A549 (cell line): ENCODE measurements at regions not wholly inside any gene's neighbourhood (a gene's known extent, or its start where the extent isn't known, plus 50 kb on each side); places are given as distances from the start of the nearest gene placed in this dataset.

Source experiments
- ATAC-seq, 2 experiments: fragments of 200-7000 bp in 1 of 2; fragments of >200 bp in 1 of 2; cut with Nextera tagmentation in 1 of 2; cut with Tn5 transposase in 1 of 2; 3 replicates each; pipeline versions ENCODE4 v1.8.0 to v1.9.1; 2018 to 2020; ENCODE audit warnings: mild to moderate bottlenecking in 1 of 2, moderate library complexity in 1 of 2
- CTCF ChIA-PET: fragments of 300-600 bp; sonication (Branson Sonifier 250); formaldehyde crosslinking; extraction: SDS; loops from one replicate; lab custom pipeline; 2021; ENCODE audit warnings: antibody characterized with exemption, inconsistent platforms; lab: Yijun Ruan, JAX
- POLR2A ChIA-PET: fragments of 350-600 bp; formaldehyde crosslinking; extraction: SDS; loops from one replicate; lab custom pipeline; 2021; ENCODE audit warnings: antibody characterized with exemption, inconsistent platforms; lab: Yijun Ruan, JAX
- DNase-seq, 2 experiments: peaks; one replicate each; pipeline versions ENCODE4 v3.0.0 to v3.0.0-alpha.2; 2011 to 2016; ENCODE audit warnings: low read depth in 1 of 2, low spot score in 1 of 2
- FAIRE-seq: peaks from 2 replicates; lab custom pipeline; 2011; peaks lifted over from hg19 to GRCh38; lab: Jason Lieb, UNC
- H3K27ac ChIP-seq, 2 experiments: fragments of >200 bp; sonication (Bioruptor Twin); formaldehyde crosslinking; 3 replicates each; pipeline ENCODE4 v1.5.1; 2016 to 2017
- H3K4me1 ChIP-seq: fragments of >200 bp; sonication (Bioruptor Twin); formaldehyde crosslinking; 3 replicates; pipeline ENCODE4 v1.6.1; 2016
- H3K4me2 ChIP-seq: fragments of >200 bp; sonication (Bioruptor Twin); formaldehyde crosslinking; 3 replicates; pipeline ENCODE4 v1.6.1; 2016
- H3K4me3 ChIP-seq: fragments of >200 bp; sonication (Bioruptor Twin); formaldehyde crosslinking; 3 replicates; pipeline ENCODE4 v1.5.1; 2016
- H3K9me3 ChIP-seq: fragments of >200 bp; sonication (Bioruptor Twin); formaldehyde crosslinking; 3 replicates; pipeline ENCODE4 v1.6.1; 2016
- BCL3 ChIP-seq: fragments of >200 bp; sonication (Bioruptor Twin); formaldehyde crosslinking; IDR thresholded peaks from 3 replicates; pipeline ENCODE4 v1.6.1; 2016
- CBX2 ChIP-seq: fragments of 200-600 bp; sonication (generic); IDR thresholded peaks from 2 replicates; pipeline ENCODE4 v1.6.1; 2016; ENCODE audit warnings: low read depth, mild to moderate bottlenecking, borderline replicate concordance
- CBX8 ChIP-seq: fragments of 200-600 bp; sonication (generic); IDR thresholded peaks from 2 replicates; pipeline ENCODE4 v1.6.1; 2016
- CEBPB ChIP-seq, 2 experiments: fragments of >200 bp in 1 of 2; sonication (Bioruptor Twin) in 1 of 2; formaldehyde crosslinking in 1 of 2; IDR thresholded peaks; 2 replicates each; pipeline ENCODE4 v1.6.1; 2012 to 2016
- CHD4 ChIP-seq: fragments of 200-600 bp; sonication (generic); IDR thresholded peaks from 2 replicates; pipeline ENCODE4 v1.6.1; 2016; ENCODE audit warnings: antibody characterized with exemption, mild to moderate bottlenecking, borderline replicate concordance
- EHF ChIP-seq: fragments of 250-450 bp; sonication (Bioruptor Pico); IDR thresholded peaks from 2 replicates; pipeline ENCODE4 v1.5.0; 2020; ENCODE audit warnings: mild to moderate bottlenecking
- EHMT2 ChIP-seq: fragments of 200-600 bp; sonication (generic); IDR thresholded peaks from 2 replicates; pipeline ENCODE4 v1.6.1; 2016; ENCODE audit warnings: antibody characterized with exemption, low read depth, mild to moderate bottlenecking, moderate library complexity
- ELK1 ChIP-seq: fragments of 150-350 bp; IDR thresholded peaks from 2 replicates; pipeline ENCODE4 v1.6.1; 2014; ENCODE audit warnings: low read depth, mild to moderate bottlenecking, low read length
- EP300 ChIP-seq, 2 experiments: fragments of >200 bp; sonication (Bioruptor Twin); formaldehyde crosslinking; IDR thresholded peaks; 2 replicates in 1 of 2; 3 replicates in 1 of 2; pipeline ENCODE4 v1.6.1; 2016 to 2017
- GATA3 ChIP-seq: IDR thresholded peaks from 2 replicates; pipeline ENCODE4 v1.6.1; 2012; ENCODE audit warnings: borderline replicate concordance
- HES2 ChIP-seq: fragments of >200 bp; sonication (Bioruptor Twin); formaldehyde crosslinking; IDR thresholded peaks from 2 replicates; pipeline ENCODE4 v1.6.1; 2016
- HOXA7 ChIP-seq: fragments of 250-450 bp; sonication (Bioruptor Pico); IDR thresholded peaks from 2 replicates; pipeline ENCODE4 v1.5.0; 2020; ENCODE audit warnings: mild to moderate bottlenecking, moderate library complexity
- HOXB13 ChIP-seq: fragments of 250-450 bp; sonication (Bioruptor Pico); IDR thresholded peaks from 2 replicates; pipeline ENCODE4 v1.5.0; 2020; ENCODE audit warnings: low read depth, mild to moderate bottlenecking, moderate library complexity
- JUN ChIP-seq, 2 experiments: fragments of >200 bp; sonication (Bioruptor Twin); formaldehyde crosslinking; IDR thresholded peaks; 2 replicates in 1 of 2; 3 replicates in 1 of 2; pipeline ENCODE4 v1.6.1; 2016 to 2017
- MAFK ChIP-seq: fragments of 450-650 bp; IDR thresholded peaks from 2 replicates; pipeline ENCODE4 v1.6.1; 2014; ENCODE audit not compliant: partially characterized antibody
- MAX ChIP-seq: IDR thresholded peaks from 2 replicates; pipeline ENCODE4 v1.6.1; 2012
- NFE2L2 ChIP-seq: fragments of 150-350 bp; conservative IDR thresholded peaks from 2 replicates; pipeline ENCODE4 v1.6.1; 2014; ENCODE audit warnings: low read length
- PHF8 ChIP-seq: fragments of 200-600 bp; sonication (generic); IDR thresholded peaks from 2 replicates; pipeline ENCODE4 v1.6.1; 2016; ENCODE audit warnings: low read depth, mild to moderate bottlenecking, antibody characterized with exemption, moderate library complexity, borderline replicate concordance
- RAD21 ChIP-seq, 2 experiments: fragments of >200 bp in 1 of 2; sonication (Bioruptor Twin) in 1 of 2; formaldehyde crosslinking in 1 of 2; IDR thresholded peaks in 1 of 2; conservative IDR thresholded peaks in 1 of 2; 2 replicates in 1 of 2; 3 replicates in 1 of 2; pipeline ENCODE4 v1.6.1; 2012 to 2018; ENCODE audit warnings: inconsistent platforms in 1 of 2
- RARB ChIP-seq: fragments of 250-450 bp; sonication (Bioruptor Pico); IDR thresholded peaks from 2 replicates; pipeline ENCODE4 v1.8.0; 2021; ENCODE audit warnings: mild to moderate bottlenecking, moderate library complexity
- SREBF2 ChIP-seq: fragments of 450-650 bp; IDR thresholded peaks from 2 replicates; pipeline ENCODE4 v1.6.1; 2014; ENCODE audit warnings: mild to moderate bottlenecking, moderate library complexity
- ZC3H11A ChIP-seq: fragments of 450-650 bp; IDR thresholded peaks from 2 replicates; pipeline ENCODE4 v1.6.1; 2014; ENCODE audit warnings: antibody characterized with exemption, mild to moderate bottlenecking
- ZFP36 ChIP-seq: fragments of 450-650 bp; IDR thresholded peaks from 2 replicates; pipeline ENCODE4 v1.6.1; 2014; ENCODE audit warnings: borderline replicate concordance; ENCODE audit not compliant: partially characterized antibody
- WGBS: methylation state at CpG from one replicate; pipeline ENCODE4 v1.1.6; 2017; ENCODE audit errors: missing lambda C conversion rate; 5-methylcytosine and 5-hydroxymethylcytosine counted together
- TF ChIP-seq, protein P1 (sequence below): fragments of 250-450 bp; sonication (Bioruptor Pico); IDR thresholded peaks from 2 replicates; pipeline ENCODE4 v1.5.0; 2021; ENCODE audit warnings: mild to moderate bottlenecking, moderate library complexity, borderline replicate concordance
- TF ChIP-seq, protein P2 (sequence below): fragments of 450-650 bp; IDR thresholded peaks from 2 replicates; pipeline ENCODE4 v1.6.1; 2014; ENCODE audit warnings: antibody characterized with exemption

- POLR2A ChIA-PET: no interaction called here
These were observed 57.9 kb upstream of the FST start for GRCh38 chr5:53422539-53422938.

GRCh38 chr5:53423724-53424123 lies 56.7 kb upstream of the FST start:
- CTCF ChIA-PET: interaction anchor here (1.7 kb wide), 1 partner anchor 252 kb away, joined by 5 read pairs; no protein-coding TSS in a partner anchor
- ATAC-seq (no peak), DNase-seq (no peak)
- TF ChIP-seq HES2: no peak
- TF ChIP-seq PHF8: no peak
- no peak for TF ChIP-seq SREBF2
- TF ChIP-seq ZFP36: no peak
- TF ChIP-seq, protein P1, sequence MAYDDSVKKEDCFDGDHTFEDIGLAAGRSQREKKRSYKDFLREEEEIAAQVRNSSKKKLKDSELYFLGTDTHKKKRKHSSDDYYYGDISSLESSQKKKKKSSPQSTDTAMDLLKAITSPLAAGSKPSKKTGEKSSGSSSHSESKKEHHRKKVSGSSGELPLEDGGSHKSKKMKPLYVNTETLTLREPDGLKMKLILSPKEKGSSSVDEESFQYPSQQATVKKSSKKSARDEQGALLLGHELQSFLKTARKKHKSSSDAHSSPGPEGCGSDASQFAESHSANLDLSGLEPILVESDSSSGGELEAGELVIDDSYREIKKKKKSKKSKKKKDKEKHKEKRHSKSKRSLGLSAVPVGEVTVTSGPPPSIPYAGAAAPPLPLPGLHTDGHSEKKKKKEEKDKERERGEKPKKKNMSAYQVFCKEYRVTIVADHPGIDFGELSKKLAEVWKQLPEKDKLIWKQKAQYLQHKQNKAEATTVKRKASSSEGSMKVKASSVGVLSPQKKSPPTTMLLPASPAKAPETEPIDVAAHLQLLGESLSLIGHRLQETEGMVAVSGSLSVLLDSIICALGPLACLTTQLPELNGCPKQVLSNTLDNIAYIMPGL (CRISPR knock-in tag): no peak
- no peak for TF ChIP-seq MAFK
- TF ChIP-seq EHF (CRISPR knock-in tag): no peak
- no peak for TF ChIP-seq CHD4
- TF ChIP-seq GATA3: no peak
- TF ChIP-seq RAD21 (conservative IDR thresholded peaks at IDR 0.05 in 1 of 2, IDR thresholded peaks at IDR 0.05 in 1 of 2): no peak
- TF ChIP-seq RARB: no peak
- no peak for TF ChIP-seq BCL3
- no peak for TF ChIP-seq NFE2L2
- TF ChIP-seq EHMT2: no peak
- TF ChIP-seq, all 56 proteins: peak for 0
- Histone ChIP-seq H3K9me3 (no peaks in the 10 kb centered on the region), H3K4me1 (peaks cover 14% of the 10 kb centered on the region), H3K4me2 (no peak overlapping the region), H3K4me3 (no peak overlapping the region), H3K27ac (peak overlapping the region in 1 of 2 experiments; percentile 34; a peak in 2 of 6 replicates)
- POLR2A ChIA-PET: no interaction called here
- 96% methylated on average over 1 of the region's 1 CpG for WGBS
- FAIRE-seq: no peak

More at GRCh38 chr5:53422539-53422938, 57.9 kb upstream of the FST start:
- FAIRE-seq: no peak
- no peak for TF ChIP-seq HOXA7 (CRISPR knock-in tag)
- no peak for TF ChIP-seq HOXB13 (CRISPR knock-in tag)
- no peak for TF ChIP-seq JUN (IDR thresholded peaks at IDR 0.05)
- no peak for TF ChIP-seq CBX2
- H3K9me3 ChIP-seq: no peaks in the 10 kb centered on the region
- WGBS: 87% methylated on average over 3 of the region's 3 CpGs
- H3K27ac ChIP-seq: peak overlapping the region; percentile 5 to 30; a peak in 4 of 6 replicates
- H3K4me2 ChIP-seq: no peak overlapping the region
- H3K4me3 ChIP-seq: no peak overlapping the region
- CTCF ChIA-PET: interaction anchor here (0.6 to 1.7 kb wide), 4 partner anchors 10 to 251 kb away, joined by 3 to 5 read pairs (median 4); no protein-coding TSS in a partner anchor
- no peak for ATAC-seq
- peaks cover 25% of the 10 kb centered on the region for H3K4me1 ChIP-seq
- DNase-seq: no peak

GRCh38 chr5:53424686-53425615 lies 55.5 kb upstream of the FST start:
- POLR2A ChIA-PET: no interaction called here
- peaks cover 11% of the 10 kb centered on the region for H3K4me1 ChIP-seq
- FAIRE-seq: no peak
- CTCF ChIA-PET: interaction anchor here (0.6 to 1.4 kb wide), 3 partner anchors 12 to 214 kb away, joined by 4 to 5 read pairs (median 5); no protein-coding TSS in a partner anchor
- H3K9me3 ChIP-seq: no peaks in the 10 kb centered on the region
- H3K4me3 ChIP-seq: no peak overlapping the region
- DNase-seq: no peak
- peak overlapping the region in 1 of 2 experiments; percentile 4; a peak in 1 of 6 replicates for H3K27ac ChIP-seq
- no peak for ATAC-seq
- no peak overlapping the region for H3K4me2 ChIP-seq
- WGBS: 92% methylated on average over 9 of the region's 9 CpGs
- no peak for TF ChIP-seq CBX8
- TF ChIP-seq, protein P2, sequence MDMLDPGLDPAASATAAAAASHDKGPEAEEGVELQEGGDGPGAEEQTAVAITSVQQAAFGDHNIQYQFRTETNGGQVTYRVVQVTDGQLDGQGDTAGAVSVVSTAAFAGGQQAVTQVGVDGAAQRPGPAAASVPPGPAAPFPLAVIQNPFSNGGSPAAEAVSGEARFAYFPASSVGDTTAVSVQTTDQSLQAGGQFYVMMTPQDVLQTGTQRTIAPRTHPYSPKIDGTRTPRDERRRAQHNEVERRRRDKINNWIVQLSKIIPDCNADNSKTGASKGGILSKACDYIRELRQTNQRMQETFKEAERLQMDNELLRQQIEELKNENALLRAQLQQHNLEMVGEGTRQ: no peak
- TF ChIP-seq, protein P1 (CRISPR knock-in tag): no peak
- no peak for TF ChIP-seq MAFK
- TF ChIP-seq ZC3H11A: no peak
- TF ChIP-seq MAX: no peak
- no peak for TF ChIP-seq EP300 (IDR thresholded peaks at IDR 0.05)
- TF ChIP-seq CEBPB (IDR thresholded peaks at IDR 0.05): no peak
- TF ChIP-seq SREBF2: no peak
- no peak for TF ChIP-seq ELK1
